ENCODE measurements at regions not wholly inside any gene's neighbourhood (a gene's known extent, or its start where the extent isn't known, plus 50 kb on each side); places are given as distances from the start of the nearest gene placed in this dataset.

GRCh38 chr4:141464366-141464765, 172.0 kb upstream of the IL15 start:
- Histone ChIP-seq H3K4me3 (no peak overlapping the region), H3K27me3 (no peaks in the 10 kb centered on the region), H3K36me3 (no peaks in the 10 kb centered on the region), H3K4me1 (no peaks in the 10 kb centered on the region), H3K9me3 (no peaks in the 10 kb centered on the region), H3K27ac (replicated peaks in 1 of 4) (no peak overlapping the region)
- intact Hi-C loops (cut with DNase I) = no loop called here
- DNase-seq (ENCODE audit: extremely low spot score) = no peak
- 22% methylated on average over 1 of the region's 1 CpG for WGBS
- TF ChIP-seq POLR2AphosphoS5 (IDR thresholded peaks at IDR 0.05) = no peak
- TF ChIP-seq CTCF (IDR thresholded peaks at IDR 0.05) = no peak
- TF ChIP-seq POLR2A (IDR thresholded peaks at IDR 0.05; ENCODE audit: low read depth) = no peak
- TF ChIP-seq EP300 (IDR thresholded peaks at IDR 0.05) = no peak

GRCh38 chr4:141465171-141465570, 171.2 kb upstream of the IL15 start:
- Histone ChIP-seq H3K4me3 (no peak overlapping the region), H3K36me3 (no peaks in the 10 kb centered on the region), H3K4me1 (no peaks in the 10 kb centered on the region), H3K9me3 (no peaks in the 10 kb centered on the region), H3K27ac (replicated peaks in 1 of 4) (no peak overlapping the region), H3K27me3 (no peaks in the 10 kb centered on the region)
- no peak for TF ChIP-seq EP300 (IDR thresholded peaks at IDR 0.05)
- WGBS = 93% methylated on average over 6 of the region's 6 CpGs
- intact Hi-C loops (cut with DNase I) = no loop called here
- DNase-seq (ENCODE audit: extremely low spot score) = no peak

GRCh38 chr4:141467225-141467624, 169.2 kb upstream of the IL15 start:
- TF ChIP-seq EP300 (IDR thresholded peaks at IDR 0.05) (no peak), POLR2AphosphoS5 (IDR thresholded peaks at IDR 0.05) (no peak), CTCF (IDR thresholded peaks at IDR 0.05) (no peak), POLR2A (IDR thresholded peaks at IDR 0.05; ENCODE audit: low read depth) (no peak)
- no peak overlapping the region for H3K4me3 ChIP-seq
- no peaks in the 10 kb centered on the region for H3K9me3 ChIP-seq
- no peaks in the 10 kb centered on the region for H3K36me3 ChIP-seq
- no peak for DNase-seq (ENCODE audit: extremely low spot score)
- intact Hi-C loops (cut with DNase I) = no loop called here
- H3K27ac ChIP-seq (replicated peaks in 1 of 4) = no peak overlapping the region
- 61% methylated on average over 2 of the region's 2 CpGs for WGBS
- H3K4me1 ChIP-seq = no peaks in the 10 kb centered on the region
- no peaks in the 10 kb centered on the region for H3K27me3 ChIP-seq

- Histone ChIP-seq H3K36me3 (no peaks in the 10 kb centered on the region), H3K9me3 (no peaks in the 10 kb centered on the region), H3K27me3 (no peaks in the 10 kb centered on the region), H3K27ac (replicated peaks in 1 of 4) (no peak overlapping the region), H3K4me1 (peaks cover 0 to 12% (median 7%) of the 10 kb centered on the region in 4 donors), H3K4me3 (no peak overlapping the region)
- intact Hi-C loops (cut with DNase I) = no loop called here
- 81% methylated on average over 1 of the region's 1 CpG for WGBS
- DNase-seq (ENCODE audit: extremely low spot score) = no peak
- no peak for TF ChIP-seq EP300 (IDR thresholded peaks at IDR 0.05)
- TF ChIP-seq POLR2AphosphoS5 (IDR thresholded peaks at IDR 0.05) = no peak
- TF ChIP-seq POLR2A (IDR thresholded peaks at IDR 0.05; ENCODE audit: low read depth) = no peak
- TF ChIP-seq CTCF (IDR thresholded peaks at IDR 0.05) = no peak
These were observed 167.0 kb upstream of the IL15 start for GRCh38 chr4:141469392-141469791.

- Histone ChIP-seq H3K36me3 (no peaks in the 10 kb centered on the region), H3K27ac (replicated peaks in 1 of 4) (no peak overlapping the region), H3K27me3 (no peaks in the 10 kb centered on the region), H3K4me3 (no peak overlapping the region), H3K4me1 (peaks cover 0 to 13% (median 8%) of the 10 kb centered on the region in 4 donors), H3K9me3 (no peaks in the 10 kb centered on the region)
- DNase-seq (ENCODE audit: extremely low spot score) = no peak
- TF ChIP-seq POLR2AphosphoS5 (IDR thresholded peaks at IDR 0.05) = no peak
- no peak for TF ChIP-seq EP300 (IDR thresholded peaks at IDR 0.05)
- TF ChIP-seq POLR2A (IDR thresholded peaks at IDR 0.05; ENCODE audit: low read depth) = no peak
- no peak for TF ChIP-seq CTCF (IDR thresholded peaks at IDR 0.05)
- intact Hi-C loops (cut with DNase I) = no loop called here
These were observed 163.3 kb upstream of the IL15 start for GRCh38 chr4:141473026-141473540.
